ENCODE measurements at regions not wholly inside any gene's neighbourhood (a gene's known extent, or its start where the extent isn't known, plus 50 kb on each side); places are given as distances from the start of the nearest gene placed in this dataset.

GRCh38 chr18:46268671-46269070, 164.5 kb downstream of the HAUS1 start:
- no peaks in the 10 kb centered on the region for H3K27me3 ChIP-seq (ENCODE audit: low read depth, low read length)
- no peak overlapping the region for H3K27ac ChIP-seq (ENCODE audit: low read length)
- H3K36me3 ChIP-seq (ENCODE audit: control insufficient read depth in 1 of 2, insufficient read depth in 2 of 2, low read length in 2 of 2), result peaks cover 0 to 10% of the 10 kb centered on the region in 2 donors
- H3K4me3 ChIP-seq (ENCODE audit: low read depth in 1 of 2, low read length in 2 of 2), result no peak overlapping the region
- H3K4me1 ChIP-seq (ENCODE audit: control insufficient read depth in 1 of 2, insufficient read depth in 2 of 2, low read length in 2 of 2), result peaks cover 5 to 12% of the 10 kb centered on the region in 2 donors
- H3K9me3 ChIP-seq (ENCODE audit: control insufficient read depth in 1 of 2, low read length in 2 of 2), result no peaks in the 10 kb centered on the region

GRCh38 chr18:46269275-46269674, 165.1 kb downstream of the HAUS1 start:
- peaks cover 0 to 7% of the 10 kb centered on the region in 2 donors for H3K36me3 ChIP-seq (ENCODE audit: control insufficient read depth in 1 of 2, insufficient read depth in 2 of 2, low read length in 2 of 2)
- H3K27me3 ChIP-seq (ENCODE audit: low read depth, low read length), result no peaks in the 10 kb centered on the region
- H3K4me3 ChIP-seq (ENCODE audit: low read depth in 1 of 2, low read length in 2 of 2), result no peak overlapping the region
- no peak overlapping the region for H3K27ac ChIP-seq (ENCODE audit: low read length)
- H3K4me1 ChIP-seq (ENCODE audit: control insufficient read depth in 1 of 2, insufficient read depth in 2 of 2, low read length in 2 of 2), result peaks cover under 1 to 6% of the 10 kb centered on the region in 2 donors
- H3K9me3 ChIP-seq (ENCODE audit: control insufficient read depth in 1 of 2, low read length in 2 of 2), result no peaks in the 10 kb centered on the region

- H3K9me3 ChIP-seq (ENCODE audit: control insufficient read depth in 1 of 2, low read length in 2 of 2), result no peaks in the 10 kb centered on the region
- H3K36me3 ChIP-seq (ENCODE audit: control insufficient read depth in 1 of 2, insufficient read depth in 2 of 2, low read length in 2 of 2), result no peaks in the 10 kb centered on the region
- H3K27me3 ChIP-seq (ENCODE audit: low read depth, low read length), result no peaks in the 10 kb centered on the region
- no peak overlapping the region for H3K4me3 ChIP-seq (ENCODE audit: low read depth in 1 of 2, low read length in 2 of 2)
- H3K27ac ChIP-seq (ENCODE audit: low read length), result no peak overlapping the region
- H3K4me1 ChIP-seq (ENCODE audit: control insufficient read depth in 1 of 2, insufficient read depth in 2 of 2, low read length in 2 of 2), result no peaks in the 10 kb centered on the region
Observed at GRCh38 chr18:46271488-46271887, 167.3 kb downstream of the HAUS1 start.

GRCh38 chr18:46273861-46274260, 169.7 kb downstream of the HAUS1 start:
- Histone ChIP-seq H3K27ac (ENCODE audit: low read length) (no peak overlapping the region), H3K27me3 (ENCODE audit: low read depth, low read length) (no peaks in the 10 kb centered on the region), H3K4me1 (ENCODE audit: control insufficient read depth in 1 of 2, insufficient read depth in 2 of 2, low read length in 2 of 2) (no peaks in the 10 kb centered on the region), H3K9me3 (ENCODE audit: control insufficient read depth in 1 of 2, low read length in 2 of 2) (no peaks in the 10 kb centered on the region), H3K4me3 (ENCODE audit: low read depth in 1 of 2, low read length in 2 of 2) (no peak overlapping the region), H3K36me3 (ENCODE audit: control insufficient read depth in 1 of 2, insufficient read depth in 2 of 2, low read length in 2 of 2) (no peaks in the 10 kb centered on the region)

GRCh38 chr18:46274266-46274665, 170.1 kb downstream of the HAUS1 start:
- no peaks in the 10 kb centered on the region for H3K9me3 ChIP-seq (ENCODE audit: control insufficient read depth in 1 of 2, low read length in 2 of 2)
- H3K27me3 ChIP-seq (ENCODE audit: low read depth, low read length), result no peaks in the 10 kb centered on the region
- no peak overlapping the region for H3K27ac ChIP-seq (ENCODE audit: low read length)
- H3K36me3 ChIP-seq (ENCODE audit: control insufficient read depth in 1 of 2, insufficient read depth in 2 of 2, low read length in 2 of 2), result no peaks in the 10 kb centered on the region
- H3K4me1 ChIP-seq (ENCODE audit: control insufficient read depth in 1 of 2, insufficient read depth in 2 of 2, low read length in 2 of 2), result no peaks in the 10 kb centered on the region
- no peak overlapping the region for H3K4me3 ChIP-seq (ENCODE audit: low read depth in 1 of 2, low read length in 2 of 2)

GRCh38 chr18:46275370-46275769, 171.2 kb downstream of the HAUS1 start:
- Histone ChIP-seq H3K9me3 (ENCODE audit: control insufficient read depth in 1 of 2, low read length in 2 of 2) (no peaks in the 10 kb centered on the region), H3K36me3 (ENCODE audit: control insufficient read depth in 1 of 2, insufficient read depth in 2 of 2, low read length in 2 of 2) (no peaks in the 10 kb centered on the region), H3K27ac (ENCODE audit: low read length) (no peak overlapping the region), H3K4me1 (ENCODE audit: control insufficient read depth in 1 of 2, insufficient read depth in 2 of 2, low read length in 2 of 2) (no peaks in the 10 kb centered on the region), H3K27me3 (ENCODE audit: low read depth, low read length) (no peaks in the 10 kb centered on the region), H3K4me3 (ENCODE audit: low read depth in 1 of 2, low read length in 2 of 2) (no peak overlapping the region)

GRCh38 chr18:46276748-46277147, 172.6 kb downstream of the HAUS1 start:
- no peak overlapping the region for H3K4me3 ChIP-seq (ENCODE audit: low read depth in 1 of 2, low read length in 2 of 2)
- H3K9me3 ChIP-seq (ENCODE audit: control insufficient read depth in 1 of 2, low read length in 2 of 2), result no peaks in the 10 kb centered on the region
- no peaks in the 10 kb centered on the region for H3K27me3 ChIP-seq (ENCODE audit: low read depth, low read length)
- H3K4me1 ChIP-seq (ENCODE audit: control insufficient read depth in 1 of 2, insufficient read depth in 2 of 2, low read length in 2 of 2), result no peaks in the 10 kb centered on the region
- H3K36me3 ChIP-seq (ENCODE audit: control insufficient read depth in 1 of 2, insufficient read depth in 2 of 2, low read length in 2 of 2), result no peaks in the 10 kb centered on the region
- H3K27ac ChIP-seq (ENCODE audit: low read length), result no peak overlapping the region

- Histone ChIP-seq H3K36me3 (ENCODE audit: control insufficient read depth in 1 of 2, insufficient read depth in 2 of 2, low read length in 2 of 2) (no peaks in the 10 kb centered on the region), H3K27ac (ENCODE audit: low read length) (no peak overlapping the region)
Observed at GRCh38 chr18:46278481-46279465, 174.6 kb downstream of the HAUS1 start.

GRCh38 chr18:46279673-46280072, 175.5 kb downstream of the HAUS1 start:
- Histone ChIP-seq H3K27me3 (ENCODE audit: low read depth, low read length) (no peaks in the 10 kb centered on the region), H3K36me3 (ENCODE audit: control insufficient read depth in 1 of 2, insufficient read depth in 2 of 2, low read length in 2 of 2) (no peaks in the 10 kb centered on the region), H3K9me3 (ENCODE audit: control insufficient read depth in 1 of 2, low read length in 2 of 2) (no peaks in the 10 kb centered on the region), H3K27ac (ENCODE audit: low read length) (no peak overlapping the region), H3K4me1 (ENCODE audit: control insufficient read depth in 1 of 2, insufficient read depth in 2 of 2, low read length in 2 of 2) (no peaks in the 10 kb centered on the region), H3K4me3 (ENCODE audit: low read depth in 1 of 2, low read length in 2 of 2) (no peak overlapping the region)

More at GRCh38 chr18:46278481-46279465, 174.6 kb downstream of the HAUS1 start:
- H3K4me1 ChIP-seq (ENCODE audit: control insufficient read depth in 1 of 2, insufficient read depth in 2 of 2, low read length in 2 of 2), result no peaks in the 10 kb centered on the region
- H3K9me3 ChIP-seq (ENCODE audit: control insufficient read depth in 1 of 2, low read length in 2 of 2), result no peaks in the 10 kb centered on the region
- no peaks in the 10 kb centered on the region for H3K27me3 ChIP-seq (ENCODE audit: low read depth, low read length)
- no peak overlapping the region for H3K4me3 ChIP-seq (ENCODE audit: low read depth in 1 of 2, low read length in 2 of 2)

GRCh38 chr18:46281185-46282176, 177.3 kb downstream of the HAUS1 start:
- no peak overlapping the region for H3K4me3 ChIP-seq (ENCODE audit: low read depth in 1 of 2, low read length in 2 of 2)
- H3K4me1 ChIP-seq (ENCODE audit: control insufficient read depth in 1 of 2, insufficient read depth in 2 of 2, low read length in 2 of 2), result no peaks in the 10 kb centered on the region
- H3K27me3 ChIP-seq (ENCODE audit: low read depth, low read length), result no peaks in the 10 kb centered on the region
- H3K27ac ChIP-seq (ENCODE audit: low read length), result no peak overlapping the region
- no peaks in the 10 kb centered on the region for H3K36me3 ChIP-seq (ENCODE audit: control insufficient read depth in 1 of 2, insufficient read depth in 2 of 2, low read length in 2 of 2)
- no peaks in the 10 kb centered on the region for H3K9me3 ChIP-seq (ENCODE audit: control insufficient read depth in 1 of 2, low read length in 2 of 2)

GRCh38 chr18:46282177-46282570, 178.0 kb downstream of the HAUS1 start:
- H3K4me1 ChIP-seq (ENCODE audit: control insufficient read depth in 1 of 2, insufficient read depth in 2 of 2, low read length in 2 of 2), result no peaks in the 10 kb centered on the region
- no peaks in the 10 kb centered on the region for H3K9me3 ChIP-seq (ENCODE audit: control insufficient read depth in 1 of 2, low read length in 2 of 2)
- H3K4me3 ChIP-seq (ENCODE audit: low read depth in 1 of 2, low read length in 2 of 2), result no peak overlapping the region
- H3K27me3 ChIP-seq (ENCODE audit: low read depth, low read length), result no peaks in the 10 kb centered on the region
- no peak overlapping the region for H3K27ac ChIP-seq (ENCODE audit: low read length)
- H3K36me3 ChIP-seq (ENCODE audit: control insufficient read depth in 1 of 2, insufficient read depth in 2 of 2, low read length in 2 of 2), result no peaks in the 10 kb centered on the region

Measured in muscle layer of duodenum (tissue), 2 donors.